ENCODE measurements at regions not wholly inside any gene's neighbourhood (a gene's known extent, or its start where the extent isn't known, plus 50 kb on each side); places are given as distances from the start of the nearest gene placed in this dataset.

DNA sequence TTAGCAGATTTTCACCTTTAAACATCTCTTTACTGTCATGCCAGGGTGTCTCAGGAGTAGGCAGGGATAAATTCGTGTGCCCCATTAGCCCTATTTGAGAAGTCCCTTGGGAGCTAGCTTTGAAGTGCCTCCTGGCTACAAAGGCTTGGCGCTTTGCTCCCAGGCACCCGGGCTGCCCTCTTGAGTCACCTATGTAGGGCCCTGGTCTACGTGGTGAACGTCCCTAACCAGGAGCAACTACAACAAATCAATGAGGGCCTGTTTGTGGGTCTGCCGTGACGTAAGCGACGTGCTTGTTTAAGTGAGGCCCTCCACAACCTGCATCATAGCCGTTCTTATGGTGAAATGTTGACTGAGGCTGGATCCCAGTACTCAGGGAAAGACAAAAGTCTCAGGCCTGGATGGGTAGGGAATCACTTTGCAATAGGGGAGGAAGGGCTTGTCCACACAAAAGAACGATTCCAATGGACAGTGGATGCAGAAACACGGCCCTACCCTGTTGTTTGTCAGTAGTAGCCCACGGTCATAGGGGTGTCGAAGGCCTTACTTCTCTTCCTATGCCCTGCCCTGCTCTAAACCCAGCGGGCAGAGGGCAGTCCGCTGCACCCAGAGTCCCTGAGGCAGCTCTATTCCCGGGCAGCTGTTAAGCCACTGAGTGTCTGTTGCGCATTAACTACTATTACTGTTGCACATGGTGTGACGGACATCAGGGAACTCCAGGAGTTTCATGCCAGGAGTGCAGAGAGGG, 93.9 kb downstream of the INHBB start:
- TF ChIP-seq, protein P1, sequence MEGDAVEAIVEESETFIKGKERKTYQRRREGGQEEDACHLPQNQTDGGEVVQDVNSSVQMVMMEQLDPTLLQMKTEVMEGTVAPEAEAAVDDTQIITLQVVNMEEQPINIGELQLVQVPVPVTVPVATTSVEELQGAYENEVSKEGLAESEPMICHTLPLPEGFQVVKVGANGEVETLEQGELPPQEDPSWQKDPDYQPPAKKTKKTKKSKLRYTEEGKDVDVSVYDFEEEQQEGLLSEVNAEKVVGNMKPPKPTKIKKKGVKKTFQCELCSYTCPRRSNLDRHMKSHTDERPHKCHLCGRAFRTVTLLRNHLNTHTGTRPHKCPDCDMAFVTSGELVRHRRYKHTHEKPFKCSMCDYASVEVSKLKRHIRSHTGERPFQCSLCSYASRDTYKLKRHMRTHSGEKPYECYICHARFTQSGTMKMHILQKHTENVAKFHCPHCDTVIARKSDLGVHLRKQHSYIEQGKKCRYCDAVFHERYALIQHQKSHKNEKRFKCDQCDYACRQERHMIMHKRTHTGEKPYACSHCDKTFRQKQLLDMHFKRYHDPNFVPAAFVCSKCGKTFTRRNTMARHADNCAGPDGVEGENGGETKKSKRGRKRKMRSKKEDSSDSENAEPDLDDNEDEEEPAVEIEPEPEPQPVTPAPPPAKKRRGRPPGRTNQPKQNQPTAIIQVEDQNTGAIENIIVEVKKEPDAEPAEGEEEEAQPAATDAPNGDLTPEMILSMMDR (IDR thresholded peaks at IDR 0.05; ENCODE audit: low read depth, low read length, missing control alignments): no peak
- H3K4me3 ChIP-seq (replicated peaks; ENCODE audit: low read depth, low read length): no peak overlapping the region
- DNase-seq (ENCODE audit: extremely low read depth, low read depth): no peak

DNA sequence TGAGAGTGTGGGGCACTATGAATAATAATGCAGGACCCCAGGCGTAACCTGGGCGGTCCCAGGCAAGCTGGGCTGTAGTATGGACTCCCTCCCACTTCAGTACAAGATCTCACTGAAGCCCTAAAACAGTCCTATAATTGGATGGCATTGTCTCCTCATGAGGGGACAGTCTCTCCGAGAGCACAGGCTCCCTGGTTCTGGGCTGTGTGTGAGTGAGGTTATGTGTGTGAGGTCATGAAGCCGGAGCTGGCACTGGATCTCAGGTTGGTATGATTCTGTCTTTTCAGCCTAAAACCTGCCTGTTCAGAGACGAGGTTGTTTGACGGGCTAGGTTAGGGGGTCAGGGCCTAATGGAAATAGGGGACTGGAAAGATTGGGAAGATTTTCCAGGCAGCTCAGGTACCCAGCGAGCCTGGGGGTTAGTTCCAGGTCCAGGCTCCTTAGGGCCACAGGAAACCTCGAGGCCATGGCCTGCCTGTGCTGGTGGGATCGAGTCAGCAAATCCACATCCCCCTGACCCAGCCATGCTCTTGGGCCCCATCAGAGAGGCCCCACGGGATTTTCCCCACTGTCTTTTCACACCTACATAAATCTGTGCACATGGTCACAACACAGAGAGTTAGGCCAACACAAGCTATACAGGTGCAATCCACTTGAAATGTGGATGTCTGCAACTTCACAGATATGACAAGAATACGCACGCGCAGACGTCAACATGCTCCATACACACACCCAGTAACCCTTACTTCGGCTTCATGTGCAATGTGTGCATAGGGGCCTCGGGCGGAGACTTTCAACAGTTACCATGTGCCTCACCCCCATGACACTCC, 94.8 kb downstream of the INHBB start:
- DNase-seq (ENCODE audit: extremely low read depth, low read depth): no peak
- TF ChIP-seq, protein P1 (IDR thresholded peaks at IDR 0.05; ENCODE audit: low read depth, low read length, missing control alignments): no peak
- no peak overlapping the region for H3K4me3 ChIP-seq (replicated peaks; ENCODE audit: low read depth, low read length)

DNA sequence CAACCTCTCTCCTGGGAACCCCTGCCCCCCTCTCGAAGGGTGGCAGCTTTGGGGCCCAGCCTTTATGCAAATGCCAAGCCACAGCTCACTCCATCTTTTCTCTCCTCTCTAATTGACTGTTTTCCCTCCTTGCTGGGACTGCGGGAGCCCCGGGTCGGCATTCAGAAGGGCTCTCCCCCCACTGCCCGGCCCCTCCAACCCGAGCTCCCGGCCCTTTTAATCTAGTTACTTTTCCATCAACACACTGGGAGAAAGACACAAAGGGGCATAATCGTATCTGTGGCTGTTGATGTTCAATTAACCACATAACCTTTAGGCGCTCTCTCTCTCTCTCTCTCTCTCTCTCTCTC, 95.4 kb downstream of the INHBB start:
- TF ChIP-seq, protein P1 (IDR thresholded peaks at IDR 0.05; ENCODE audit: low read depth, low read length, missing control alignments): no peak
- DNase-seq (ENCODE audit: extremely low read depth, low read depth): no peak
- H3K4me3 ChIP-seq (replicated peaks; ENCODE audit: low read depth, low read length): no peak overlapping the region

DNA sequence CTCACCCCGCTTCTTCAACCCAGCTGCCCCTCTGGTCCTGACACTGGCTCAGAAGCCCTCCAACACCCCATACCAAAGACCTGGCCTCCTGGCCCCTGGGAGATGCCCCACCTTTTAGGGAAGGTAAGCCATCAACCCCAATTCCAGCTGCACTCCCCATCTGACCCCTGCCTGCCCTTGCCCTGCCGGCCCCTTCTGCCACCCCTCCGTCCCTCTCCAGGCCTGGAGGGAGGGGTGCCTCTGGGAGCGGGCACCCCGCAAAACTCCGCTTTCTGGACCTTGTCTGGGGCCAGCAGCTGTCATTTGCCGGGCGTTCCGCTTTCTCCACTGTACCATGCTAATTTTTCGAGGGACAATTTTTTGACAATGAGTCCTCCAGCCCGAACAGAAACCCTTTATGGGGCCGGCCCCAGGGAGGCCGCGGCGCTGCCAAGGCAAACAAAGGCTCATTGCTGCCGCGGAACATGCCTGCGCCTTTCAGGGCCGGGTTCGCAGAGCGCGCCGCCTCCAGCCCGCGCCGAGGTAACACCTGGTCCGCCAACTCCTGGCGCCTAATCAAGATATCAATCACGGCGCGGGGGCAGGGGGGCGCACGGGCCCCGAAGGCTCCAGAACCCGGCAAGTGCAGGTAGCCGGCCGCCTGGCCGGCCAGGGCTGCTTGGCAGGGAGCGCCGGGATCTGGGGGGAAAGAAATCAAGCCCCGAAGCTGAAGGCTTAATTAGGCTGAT, 96.0 kb downstream of the INHBB start:
- H3K4me3 ChIP-seq (replicated peaks; ENCODE audit: low read depth, low read length): no peak overlapping the region
- TF ChIP-seq, protein P1 (IDR thresholded peaks at IDR 0.05; ENCODE audit: low read depth, low read length, missing control alignments): no peak
- DNase-seq (ENCODE audit: extremely low read depth, low read depth): no peak

DNA sequence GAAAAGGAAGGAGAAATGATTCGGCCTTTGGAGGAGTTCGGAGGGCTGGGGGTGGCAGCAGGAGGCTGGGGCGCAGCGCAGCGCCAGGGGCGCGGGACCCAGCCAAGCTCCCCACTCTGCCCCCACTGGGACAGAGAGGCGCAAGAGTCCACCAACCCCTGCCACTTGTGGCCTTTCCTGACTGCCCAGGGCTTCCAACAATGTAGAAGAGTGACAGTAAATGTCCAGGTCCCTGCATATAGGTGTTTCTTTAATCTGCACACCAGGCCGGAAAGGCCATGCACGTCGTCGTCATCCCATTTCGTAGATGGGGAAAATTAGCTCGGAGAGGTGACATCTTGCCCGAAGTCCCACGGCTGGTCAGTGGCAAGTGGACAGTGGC, 96.6 kb downstream of the INHBB start:
- no peak for DNase-seq (ENCODE audit: extremely low read depth, low read depth)
- no peak overlapping the region for H3K4me3 ChIP-seq (replicated peaks; ENCODE audit: low read depth, low read length)
- TF ChIP-seq, protein P1 (IDR thresholded peaks at IDR 0.05; ENCODE audit: low read depth, low read length, missing control alignments): no peak

DNA sequence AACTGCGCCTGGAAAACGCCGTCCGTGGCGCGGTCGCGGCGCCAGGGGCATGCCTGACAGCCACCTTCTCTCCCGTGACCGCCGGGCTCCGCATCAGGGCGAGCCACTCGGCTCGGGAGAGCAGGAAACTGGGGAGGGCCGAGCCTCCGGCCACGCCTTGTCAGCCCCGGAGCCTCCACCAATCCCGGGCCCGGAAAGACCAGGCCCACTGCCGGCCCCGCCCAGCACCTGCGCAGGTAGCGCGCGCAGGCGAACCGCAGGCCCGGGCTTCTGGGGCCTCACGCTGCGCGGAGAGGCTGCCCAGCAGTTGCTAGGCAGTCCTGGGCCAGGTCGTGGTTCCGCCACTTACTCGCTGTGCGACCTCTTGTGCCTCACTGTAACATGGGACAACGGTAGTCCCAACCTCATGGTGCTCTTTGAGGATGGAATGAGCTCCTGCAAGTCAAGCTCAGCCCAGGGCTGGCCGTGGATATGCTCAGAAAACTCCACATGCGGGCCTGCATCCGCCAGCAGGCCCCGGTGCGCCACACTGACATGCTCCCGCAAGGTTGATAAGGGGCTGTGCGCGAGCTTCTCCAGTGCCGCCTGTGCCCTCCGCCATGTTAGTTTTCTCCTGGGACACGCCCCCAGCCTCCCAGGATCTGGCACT, 97.1 kb downstream of the INHBB start:
- TF ChIP-seq, protein P1 (IDR thresholded peaks at IDR 0.05; ENCODE audit: low read depth, low read length, missing control alignments): no peak
- no peak overlapping the region for H3K4me3 ChIP-seq (replicated peaks; ENCODE audit: low read depth, low read length)
- no peak for DNase-seq (ENCODE audit: extremely low read depth, low read depth)

All from HFF-Myc (cell line).